H9 (cell line): ENCODE measurements at regions not wholly inside any gene's neighbourhood (a gene's known extent, or its start where the extent isn't known, plus 50 kb on each side); places are given as distances from the start of the nearest gene placed in this dataset.

Experiments
- DNase-seq: peaks from one replicate; pipeline ENCODE4 v3.0.0-alpha.2; 2017
- H2AFZ ChIP-seq: one replicate; pipeline ENCODE4 v1.6.1; 2013; ENCODE audit warnings: mild to moderate bottlenecking, low read length, control low read depth, moderate library complexity
- H2AK5ac ChIP-seq: 2 replicates; pipeline ENCODE4 v1.6.1; 2013; ENCODE audit warnings: low read length, control low read depth, mixed read lengths; ENCODE audit not compliant: insufficient read length
- H2BK120ac ChIP-seq: one replicate; pipeline ENCODE4 v1.6.1; 2013; ENCODE audit warnings: low read depth, mild to moderate bottlenecking, low read length, control low read depth, inconsistent platforms; ENCODE audit not compliant: poor library complexity, severe bottlenecking
- H2BK12ac ChIP-seq: 2 replicates; pipeline ENCODE4 v1.6.1; 2013; ENCODE audit warnings: low read length, control low read depth, mixed read lengths, low read depth; ENCODE audit not compliant: insufficient read length
- H2BK15ac ChIP-seq: 2 replicates; pipeline ENCODE4 v1.6.1; 2013; ENCODE audit warnings: low read depth, low read length, control low read depth
- H2BK20ac ChIP-seq: one replicate; pipeline ENCODE4 v1.6.1; 2013; ENCODE audit warnings: low read depth, mild to moderate bottlenecking, low read length, control low read depth, inconsistent platforms; ENCODE audit not compliant: poor library complexity, severe bottlenecking
- H2BK5ac ChIP-seq: 2 replicates; pipeline ENCODE4 v1.6.1; 2013; ENCODE audit warnings: low read length, control low read depth, mixed read lengths; ENCODE audit not compliant: insufficient read length
- H3K14ac ChIP-seq: 2 replicates; pipeline ENCODE4 v1.6.1; 2013; ENCODE audit warnings: low read length, control low read depth; ENCODE audit not compliant: insufficient read depth
- H3K18ac ChIP-seq: 2 replicates; pipeline ENCODE4 v1.6.1; 2013; ENCODE audit warnings: low read depth, mild to moderate bottlenecking, mixed read lengths, low read length, control low read depth; ENCODE audit not compliant: insufficient read length
- H3K23ac ChIP-seq: 2 replicates; pipeline ENCODE4 v1.6.1; 2013; ENCODE audit warnings: low read length, control low read depth, mixed read lengths, low read depth; ENCODE audit not compliant: insufficient read length
- H3K23me2 ChIP-seq: 2 replicates; pipeline ENCODE4 v1.6.1; 2013; ENCODE audit warnings: low read depth, mild to moderate bottlenecking, mixed read lengths, low read length, control low read depth; ENCODE audit not compliant: insufficient read length, poor library complexity, severe bottlenecking
- H3K27ac ChIP-seq: 2 replicates; pipeline ENCODE4 v1.5.1; 2013; ENCODE audit warnings: low read length, control low read depth, mixed read lengths, low read depth; ENCODE audit not compliant: insufficient read length
- H3K27me3 ChIP-seq: 2 replicates; pipeline ENCODE4 v1.6.1; 2013; ENCODE audit warnings: low read length, control low read depth, inconsistent platforms; ENCODE audit not compliant: insufficient read depth
- H3K4ac ChIP-seq: 2 replicates; pipeline ENCODE4 v1.6.1; 2013; ENCODE audit warnings: low read depth, mild to moderate bottlenecking, control low read depth, inconsistent platforms, low read length, moderate library complexity
- H3K4me1 ChIP-seq: 2 replicates; pipeline ENCODE4 v1.6.1; 2013; ENCODE audit warnings: low read length, control low read depth, inconsistent platforms; ENCODE audit not compliant: insufficient read depth
- H3K4me2 ChIP-seq: 2 replicates; pipeline ENCODE4 v1.6.1; 2013; ENCODE audit warnings: low read length, control low read depth, mixed read lengths; ENCODE audit not compliant: insufficient read length, insufficient read depth
- H3K56ac ChIP-seq: 2 replicates; pipeline ENCODE4 v1.6.1; 2013; ENCODE audit warnings: low read depth, mild to moderate bottlenecking, mixed read lengths, low read length, control low read depth; ENCODE audit not compliant: insufficient read length
- H3K79me1 ChIP-seq: 2 replicates; pipeline ENCODE4 v1.6.1; 2013; ENCODE audit warnings: low read depth, mild to moderate bottlenecking, moderate library complexity, low read length, control low read depth, inconsistent platforms; ENCODE audit not compliant: insufficient read depth, poor library complexity, severe bottlenecking
- H3K79me2 ChIP-seq: 2 replicates; pipeline ENCODE4 v1.6.1; 2013; ENCODE audit warnings: low read length, control low read depth, inconsistent platforms; ENCODE audit not compliant: insufficient read depth
- H3K9ac ChIP-seq: 2 replicates; pipeline ENCODE4 v1.6.1; 2013; ENCODE audit warnings: low read length, control low read depth, mixed read lengths; ENCODE audit not compliant: insufficient read length; ENCODE audit errors: extremely low read depth
- H3K9me3 ChIP-seq: one replicate; pipeline ENCODE4 v1.6.1; 2013; ENCODE audit warnings: low read depth, low read length, inconsistent platforms; ENCODE audit not compliant: control insufficient read depth
- H3T11ph ChIP-seq: one replicate; pipeline ENCODE4 v1.6.1; 2013; ENCODE audit warnings: mild to moderate bottlenecking, low read length, control low read depth, inconsistent platforms
- H4K20me1 ChIP-seq: one replicate; pipeline ENCODE4 v1.6.1; 2013; ENCODE audit not compliant: control insufficient read depth, insufficient read length, insufficient read depth
- H4K5ac ChIP-seq: 2 replicates; pipeline ENCODE4 v1.6.1; 2013; ENCODE audit warnings: low read depth, mild to moderate bottlenecking, mixed read lengths, low read length, control low read depth; ENCODE audit not compliant: insufficient read length
- H4K8ac ChIP-seq: replicated peaks from 2 replicates; pipeline ENCODE4 v1.6.1; 2013; ENCODE audit warnings: low read length, control low read depth, mixed read lengths, low read depth; ENCODE audit not compliant: insufficient read length
- H4K91ac ChIP-seq: 2 replicates; pipeline ENCODE4 v1.6.1; 2013; ENCODE audit warnings: low read depth, mild to moderate bottlenecking, moderate library complexity, mixed read lengths, low read length, control low read depth; ENCODE audit not compliant: insufficient read length
- H3K27ac Mint-ChIP-seq, 3 experiments: 2 replicates in 2 of 3; 3 replicates in 1 of 3; pipeline ENCODE4 v1.8.0; 2020 to 2021; ENCODE audit warnings: mixed read lengths in 3 of 3, mild to moderate bottlenecking in 1 of 3, moderate library complexity in 1 of 3
- H3K27me3 Mint-ChIP-seq: 2 replicates; pipeline ENCODE4 v1.8.0; 2021; ENCODE audit warnings: low read depth, mild to moderate bottlenecking, moderate library complexity, mixed read lengths
- H3K36me3 Mint-ChIP-seq, 3 experiments: 2 replicates in 2 of 3; 3 replicates in 1 of 3; pipeline ENCODE4 v1.8.0; 2020 to 2021; ENCODE audit warnings: low read depth in 3 of 3, mixed read lengths in 3 of 3; ENCODE audit not compliant: insufficient read depth in 1 of 3
- H3K4me1 Mint-ChIP-seq, 2 experiments: 2 replicates each; pipeline ENCODE4 v1.8.0; 2020; ENCODE audit warnings: mixed read lengths in 2 of 2
- H3K4me3 Mint-ChIP-seq, 2 experiments: 2 replicates in 1 of 2; 3 replicates in 1 of 2; pipeline ENCODE4 v1.8.0; 2020 to 2021; ENCODE audit warnings: mild to moderate bottlenecking in 2 of 2, mixed read lengths in 2 of 2, moderate library complexity in 1 of 2
- H3K9me3 Mint-ChIP-seq, 2 experiments: 2 replicates in 1 of 2; 3 replicates in 1 of 2; pipeline ENCODE4 v1.8.0; 2020; ENCODE audit warnings: mild to moderate bottlenecking in 2 of 2, mixed read lengths in 2 of 2, moderate library complexity in 1 of 2
- CTCF ChIP-seq: fragments of 200-600 bp; sonication (generic); conservative IDR thresholded peaks from 3 replicates; pipeline ENCODE4 v1.8.0; 2021; ENCODE audit warnings: antibody characterized with exemption, mild to moderate bottlenecking
- WGBS: extraction: QIAGEN DNeasy Blood & Tissue Kit; methylation state at CpG from one replicate; pipeline ENCODE4 v1.1.7; 2013; ENCODE audit warnings: missing lambda C conversion rate, low lambda C conversion rate, mixed read lengths; ENCODE audit not compliant: insufficient read length; ENCODE audit errors: extremely low coverage; 5-methylcytosine and 5-hydroxymethylcytosine counted together

GRCh38 chr6:76861403-76861802, 601.9 kb downstream of the HTR1B start:
- Mint-ChIP-seq H3K9me3 (no peaks in the 10 kb centered on the region), H3K27ac (no peak overlapping the region), H3K36me3 (no peaks in the 10 kb centered on the region), H3K4me1 (peaks cover 0 to 3% of the 10 kb centered on the region in 2 experiments; a peak in 1 of 4 replicates), H3K4me3 (no peak overlapping the region), H3K27me3 (no peaks in the 10 kb centered on the region)
- Histone ChIP-seq H2AFZ (no peak overlapping the region), H4K91ac (no peak overlapping the region), H3K14ac (no peak overlapping the region), H4K8ac (no peak overlapping the region), H2BK5ac (no peak overlapping the region), H3K79me2 (no peaks in the 10 kb centered on the region), H3K27ac (no peak overlapping the region), H3K56ac (no peak overlapping the region), H3K4ac (no peak overlapping the region), H3K23me2 (no peaks in the 10 kb centered on the region), H2BK15ac (no peak overlapping the region), H2BK12ac (no peak overlapping the region), H3K9me3 (no peaks in the 10 kb centered on the region), H2AK5ac (no peak overlapping the region), H3K4me1 (no peaks in the 10 kb centered on the region), H3K9ac (no peak overlapping the region), H3K18ac (no peak overlapping the region), H2BK120ac (no peak overlapping the region), H3K23ac (no peak overlapping the region), H4K5ac (no peak overlapping the region), H3T11ph (no peak overlapping the region), H3K79me1 (no peaks in the 10 kb centered on the region), H3K27me3 (no peaks in the 10 kb centered on the region), H2BK20ac (no peak overlapping the region), H3K4me2 (no peak overlapping the region), H4K20me1 (no peaks in the 10 kb centered on the region)
- no CpG with 5 or more reads among the region's 2 CpGs for WGBS
- peak; percentile 49 for DNase-seq
- peak; percentile 72 for TF ChIP-seq CTCF
